Activated CD8-positive, alpha-beta T cell treated with anti-CD3 and anti-CD28 coated beads, Interleukin-2, amount 10 ng/mL, durations not matched to agents 7 days and 5 days (primary cell): ENCODE measurements at regions not wholly inside any gene's neighbourhood (a gene's known extent, or its start where the extent isn't known, plus 50 kb on each side); places are given as distances from the start of the nearest gene placed in this dataset.

Source experiments
- ATAC-seq: fragments of 150-1000 bp; cut with Tn5 transposase; one replicate; pipeline ENCODE4 v1.10.0; 2021; ENCODE audit warnings: moderate library complexity
- CTCF ChIA-PET: fragments of 350-600 bp; sonication (Branson Sonifier 250); formaldehyde crosslinking; loops from one replicate; lab custom pipeline; 2021; ENCODE audit warnings: antibody characterized with exemption; lab: Charles Lee
- POLR2A ChIA-PET: fragments of 350-600 bp; sonication (Branson Sonifier 250); formaldehyde crosslinking; loops from one replicate; lab custom pipeline; 2021; ENCODE audit warnings: antibody characterized with exemption; lab: Charles Lee
- DNase-seq: peaks from one replicate; pipeline ENCODE4 v3.0.0-alpha.2; 2020
- H3K27ac Mint-ChIP-seq: one replicate; pipeline ENCODE4 v1.8.0; 2021; ENCODE audit warnings: mild to moderate bottlenecking, mixed read lengths
- H3K27me3 Mint-ChIP-seq: one replicate; pipeline ENCODE4 v1.8.0; 2021; ENCODE audit warnings: low read depth, mixed read lengths
- H3K36me3 Mint-ChIP-seq: one replicate; pipeline ENCODE4 v1.8.0; 2021; ENCODE audit warnings: low read depth, mixed read lengths
- H3K4me1 Mint-ChIP-seq: one replicate; pipeline ENCODE4 v1.8.0; 2021; ENCODE audit warnings: low read depth, mixed read lengths
- H3K4me3 Mint-ChIP-seq: one replicate; pipeline ENCODE4 v1.8.0; 2021; ENCODE audit warnings: mild to moderate bottlenecking, mixed read lengths
- H3K9me3 Mint-ChIP-seq: one replicate; pipeline ENCODE4 v1.8.0; 2022; ENCODE audit warnings: mixed read lengths; ENCODE audit not compliant: insufficient read depth

GRCh38 chr5:74940782-74941353, 74.7 kb upstream of the FAM169A start:
- no peak overlapping the region for H3K27ac Mint-ChIP-seq
- no peaks in the 10 kb centered on the region for H3K9me3 Mint-ChIP-seq
- ChIA-PET CTCF (interaction anchor here (0.7 to 1.2 kb wide), 3 partner anchors 15 to 110 kb away, joined by 3 read pairs; no protein-coding TSS in a partner anchor), POLR2A (no interaction called here)
- H3K36me3 Mint-ChIP-seq, result no peaks in the 10 kb centered on the region
- DNase-seq, result no peak
- peaks cover 12% of the 10 kb centered on the region for H3K27me3 Mint-ChIP-seq
- peaks cover 22% of the 10 kb centered on the region for H3K4me1 Mint-ChIP-seq
- no peak for ATAC-seq
- H3K4me3 Mint-ChIP-seq, result no peak overlapping the region

- ChIA-PET POLR2A (no interaction called here), CTCF (no interaction called here)
- H3K27me3 Mint-ChIP-seq, result peaks cover 6% of the 10 kb centered on the region
- H3K9me3 Mint-ChIP-seq, result no peaks in the 10 kb centered on the region
- DNase-seq (no peak), ATAC-seq (no peak)
- no peak overlapping the region for H3K4me3 Mint-ChIP-seq
- H3K36me3 Mint-ChIP-seq, result no peaks in the 10 kb centered on the region
- no peak overlapping the region for H3K27ac Mint-ChIP-seq
- peaks cover 40% of the 10 kb centered on the region for H3K4me1 Mint-ChIP-seq
Measured at GRCh38 chr5:74938250-74938933, 72.2 kb upstream of the FAM169A start.

- no peaks in the 10 kb centered on the region for H3K9me3 Mint-ChIP-seq
- DNase-seq, result no peak
- no peak for ATAC-seq
- H3K27me3 Mint-ChIP-seq, result peaks cover 10% of the 10 kb centered on the region
- H3K4me1 Mint-ChIP-seq, result peaks cover 41% of the 10 kb centered on the region
- H3K36me3 Mint-ChIP-seq, result no peaks in the 10 kb centered on the region
- H3K4me3 Mint-ChIP-seq, result peak overlapping the region; percentile 63
- H3K27ac Mint-ChIP-seq, result peak overlapping the region; percentile 89
- ChIA-PET CTCF (interaction anchor here (0.7 to 2.6 kb wide), 25 partner anchors 9 to 541 kb away, joined by 3 to 38 read pairs (median 4); partner anchors contain the start of genes ANKRD31, GFM2, HMGCR and NSA2), POLR2A (interaction anchor here (0.7 to 1.3 kb wide), 4 partner anchors 10 to 401 kb away, joined by 3 to 7 read pairs (median 4); partner anchors contain the start of genes GCNT4 and HMGCR)
Measured at GRCh38 chr5:74935752-74936091, 69.5 kb upstream of the FAM169A start.

GRCh38 chr5:74934949-74935751, 69.0 kb upstream of the FAM169A start:
- DNase-seq (peak; percentile 49), ATAC-seq (peak; percentile 91)
- peaks cover 41% of the 10 kb centered on the region for H3K4me1 Mint-ChIP-seq
- peak overlapping the region; percentile 89 for H3K27ac Mint-ChIP-seq
- peak overlapping the region; percentile 63 for H3K4me3 Mint-ChIP-seq
- POLR2A ChIA-PET, result interaction anchor here (0.7 to 1.3 kb wide), 4 partner anchors 9 to 402 kb away, joined by 3 to 7 read pairs (median 4); partner anchors contain the start of genes GCNT4 and HMGCR
- no peaks in the 10 kb centered on the region for H3K9me3 Mint-ChIP-seq
- no peaks in the 10 kb centered on the region for H3K36me3 Mint-ChIP-seq
- CTCF ChIA-PET, result interaction anchor here (0.7 to 2.6 kb wide), 25 partner anchors 10 to 542 kb away, joined by 3 to 38 read pairs (median 4); partner anchors contain the start of genes ANKRD31, GFM2, HMGCR and NSA2
- H3K27me3 Mint-ChIP-seq, result peaks cover 7% of the 10 kb centered on the region

- Mint-ChIP-seq H3K27ac (no peak overlapping the region), H3K27me3 (peaks cover 4% of the 10 kb centered on the region), H3K9me3 (no peaks in the 10 kb centered on the region), H3K4me3 (no peak overlapping the region), H3K4me1 (no peaks in the 10 kb centered on the region), H3K36me3 (no peaks in the 10 kb centered on the region)
- ChIA-PET CTCF (interaction anchor here (1.3 to 3.4 kb wide), 3 partner anchors 8 to 309 kb away, joined by 3 to 32 read pairs (median 6); partner anchors contain the start of gene ANKRD31), POLR2A (no interaction called here)
- ATAC-seq (no peak), DNase-seq (no peak)
Measured at GRCh38 chr5:74927336-74927735, 61.1 kb upstream of the FAM169A start.

- ATAC-seq (no peak), DNase-seq (no peak)
- no peaks in the 10 kb centered on the region for H3K36me3 Mint-ChIP-seq
- ChIA-PET CTCF (interaction anchor here (1.0 to 1.4 kb wide), 6 partner anchors 69 to 1017 kb away, joined by 3 to 4 read pairs (median 3); partner anchors contain the start of genes GFM2 and NSA2), POLR2A (no interaction called here)
- H3K9me3 Mint-ChIP-seq, result no peaks in the 10 kb centered on the region
- peaks cover 7% of the 10 kb centered on the region for H3K27me3 Mint-ChIP-seq
- H3K27ac Mint-ChIP-seq, result no peak overlapping the region
- no peaks in the 10 kb centered on the region for H3K4me1 Mint-ChIP-seq
- no peak overlapping the region for H3K4me3 Mint-ChIP-seq
Measured at GRCh38 chr5:74919487-74919886, 53.3 kb upstream of the FAM169A start.

- Mint-ChIP-seq H3K36me3 (no peaks in the 10 kb centered on the region), H3K27me3 (peaks cover 7% of the 10 kb centered on the region), H3K27ac (no peak overlapping the region), H3K4me3 (no peak overlapping the region), H3K4me1 (no peaks in the 10 kb centered on the region), H3K9me3 (no peaks in the 10 kb centered on the region)
- DNase-seq (no peak), ATAC-seq (no peak)
- ChIA-PET POLR2A (no interaction called here), CTCF (interaction anchor here (0.8 to 1.4 kb wide), 5 partner anchors 152 to 1017 kb away, joined by 3 to 4 read pairs (median 4); partner anchors contain the start of genes GFM2 and NSA2)
Measured at GRCh38 chr5:74919041-74919440, 52.9 kb upstream of the FAM169A start.

- H3K36me3 Mint-ChIP-seq, result no peaks in the 10 kb centered on the region
- H3K9me3 Mint-ChIP-seq, result no peaks in the 10 kb centered on the region
- ATAC-seq, result no peak
- POLR2A ChIA-PET, result no interaction called here
- no peaks in the 10 kb centered on the region for H3K4me1 Mint-ChIP-seq
- CTCF ChIA-PET, result interaction anchor here (0.8 to 1.3 kb wide), 3 partner anchors 151 to 156 kb away, joined by 3 to 4 read pairs (median 4); partner anchors contain the start of genes GFM2 and NSA2
- no peak overlapping the region for H3K4me3 Mint-ChIP-seq
- DNase-seq, result no peak
- H3K27me3 Mint-ChIP-seq, result peaks cover 7% of the 10 kb centered on the region
- no peak overlapping the region for H3K27ac Mint-ChIP-seq
Measured at GRCh38 chr5:74918232-74918669, 52.1 kb upstream of the FAM169A start.

GRCh38 chr5:74916831-74917710, 50.9 kb upstream of the FAM169A start:
- H3K4me1 Mint-ChIP-seq, result no peaks in the 10 kb centered on the region
- no peak for ATAC-seq
- ChIA-PET POLR2A (no interaction called here), CTCF (no interaction called here)
- H3K36me3 Mint-ChIP-seq, result no peaks in the 10 kb centered on the region
- no peaks in the 10 kb centered on the region for H3K9me3 Mint-ChIP-seq
- no peak overlapping the region for H3K27ac Mint-ChIP-seq
- H3K4me3 Mint-ChIP-seq, result no peak overlapping the region
- DNase-seq, result no peak
- H3K27me3 Mint-ChIP-seq, result peaks cover 7% of the 10 kb centered on the region
